Mesothelial cell of epicardium (in vitro differentiated cells): ENCODE measurements at regions not wholly inside any gene's neighbourhood (a gene's known extent, or its start where the extent isn't known, plus 50 kb on each side); places are given as distances from the start of the nearest gene placed in this dataset.
A peak's percentile ranks its signal among the peaks of the same experiment; 100 is the strongest.

Experiments
- DNase-seq, 2 experiments: peaks; one replicate each; pipeline ENCODE4 v3.0.0; 2021; ENCODE audit warnings: low spot score in 2 of 2; ENCODE audit not compliant: unreplicated experiment in 2 of 2
- H3K27ac Mint-ChIP-seq: 2 replicates; pipeline ENCODE4 v1.8.0; 2021; ENCODE audit warnings: mixed read lengths
- H3K27me3 Mint-ChIP-seq: 2 replicates; pipeline ENCODE4 v1.8.0; 2021; ENCODE audit warnings: low read depth, mixed read lengths
- H3K36me3 Mint-ChIP-seq: 2 replicates; pipeline ENCODE4 v1.8.0; 2021; ENCODE audit warnings: mixed read lengths
- H3K4me1 Mint-ChIP-seq: 2 replicates; pipeline ENCODE4 v1.8.0; 2021; ENCODE audit warnings: mixed read lengths
- H3K4me3 Mint-ChIP-seq: 2 replicates; pipeline ENCODE4 v1.8.0; 2021; ENCODE audit warnings: mild to moderate bottlenecking, moderate library complexity, mixed read lengths
- H3K9me3 Mint-ChIP-seq: 2 replicates; pipeline ENCODE4 v1.8.0; 2021; ENCODE audit warnings: mixed read lengths
- CTCF ChIP-seq: fragments of 200-600 bp; sonication (generic); IDR thresholded peaks from one replicate; pipeline ENCODE4 v1.5.0; 2021; ENCODE audit warnings: antibody characterized with exemption; ENCODE audit not compliant: unreplicated experiment

- H3K36me3 Mint-ChIP-seq: no peaks in the 10 kb centered on the region
- no peak overlapping the region for H3K4me3 Mint-ChIP-seq
- no peaks in the 10 kb centered on the region for H3K9me3 Mint-ChIP-seq
- H3K27ac Mint-ChIP-seq: no peak overlapping the region
- DNase-seq: no peak
- peaks cover 13% of the 10 kb centered on the region for H3K4me1 Mint-ChIP-seq
- no peak for TF ChIP-seq CTCF
- H3K27me3 Mint-ChIP-seq: peaks cover 94% of the 10 kb centered on the region
Observed at GRCh38 chr15:96407482-96407881, 77.0 kb downstream of the NR2F2 start.

- peaks cover 13% of the 10 kb centered on the region for H3K4me1 Mint-ChIP-seq
- peaks cover 94% of the 10 kb centered on the region for H3K27me3 Mint-ChIP-seq
- H3K36me3 Mint-ChIP-seq: no peaks in the 10 kb centered on the region
- H3K9me3 Mint-ChIP-seq: no peaks in the 10 kb centered on the region
- no peak overlapping the region for H3K27ac Mint-ChIP-seq
- no peak for DNase-seq
- no peak for TF ChIP-seq CTCF
- peak overlapping the region; percentile 59 for H3K4me3 Mint-ChIP-seq
Observed at GRCh38 chr15:96408591-96409183, 78.2 kb downstream of the NR2F2 start.

- Mint-ChIP-seq H3K27me3 (peaks cover 95% of the 10 kb centered on the region), H3K9me3 (no peaks in the 10 kb centered on the region), H3K4me1 (peaks cover 13% of the 10 kb centered on the region), H3K27ac (no peak overlapping the region), H3K36me3 (no peaks in the 10 kb centered on the region), H3K4me3 (peak overlapping the region; percentile 59)
- no peak for TF ChIP-seq CTCF
- peak in 1 of 2 experiments; percentile 48 for DNase-seq
Observed at GRCh38 chr15:96409215-96410138, 79.0 kb downstream of the NR2F2 start.

GRCh38 chr15:96410175-96411055, 79.9 kb downstream of the NR2F2 start:
- no peak for DNase-seq
- no peak overlapping the region for H3K27ac Mint-ChIP-seq
- H3K36me3 Mint-ChIP-seq: no peaks in the 10 kb centered on the region
- peaks cover 98% of the 10 kb centered on the region for H3K27me3 Mint-ChIP-seq
- peaks cover 13% of the 10 kb centered on the region for H3K4me1 Mint-ChIP-seq
- peak overlapping the region; percentile 8 for H3K4me3 Mint-ChIP-seq
- no peaks in the 10 kb centered on the region for H3K9me3 Mint-ChIP-seq
- no peak for TF ChIP-seq CTCF

GRCh38 chr15:96411056-96412031, 80.8 kb downstream of the NR2F2 start:
- Mint-ChIP-seq H3K36me3 (no peaks in the 10 kb centered on the region), H3K4me3 (no peak overlapping the region), H3K4me1 (peaks cover 19% of the 10 kb centered on the region), H3K27ac (no peak overlapping the region), H3K27me3 (peaks cover 98% of the 10 kb centered on the region), H3K9me3 (no peaks in the 10 kb centered on the region)
- no peak for TF ChIP-seq CTCF
- no peak for DNase-seq
